ENCODE measurements at regions not wholly inside any gene's neighbourhood (a gene's known extent, or its start where the extent isn't known, plus 50 kb on each side); places are given as distances from the start of the nearest gene placed in this dataset.

DNA sequence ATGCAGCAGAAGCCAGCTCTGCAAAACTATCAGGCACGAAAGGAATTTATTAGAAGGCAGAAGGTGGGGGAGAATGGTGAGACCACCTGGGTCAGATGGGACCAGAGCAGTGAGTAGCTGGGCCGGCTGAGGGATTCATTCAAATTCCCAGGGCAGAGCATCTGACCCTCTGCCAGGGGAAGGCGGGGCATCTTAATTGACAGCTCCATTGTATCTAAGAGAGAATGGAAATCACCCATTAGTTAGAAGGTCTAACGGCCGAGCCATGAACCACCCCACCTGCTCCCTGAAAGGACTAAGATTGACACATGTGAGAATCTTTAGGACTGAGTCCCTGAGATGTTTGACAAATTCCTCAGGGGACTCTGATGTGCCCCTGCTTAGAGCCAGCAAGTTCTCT, 83.7 kb downstream of the PHETA1 start:
- TF ChIP-seq EGR1 (IDR thresholded peaks at IDR 0.05; ENCODE audit: borderline replicate concordance in 1 of 2, low read depth in 2 of 2, low read length in 2 of 2): no peak
- no peak for TF ChIP-seq TCF7 (IDR thresholded peaks at IDR 0.05; ENCODE audit: borderline replicate concordance)
- no peak for TF ChIP-seq CTCF (IDR thresholded peaks at IDR 0.05 in 2 of 3, conservative IDR thresholded peaks at IDR 0.05 in 1 of 3; ENCODE audit: control insufficient read depth in 2 of 3, extremely low read depth in 1 of 3, insufficient read depth in 1 of 3, low read depth in 3 of 3, low read length in 3 of 3)
- TF ChIP-seq YY1 (IDR thresholded peaks at IDR 0.05; ENCODE audit: low read depth, low read length): no peak
- TF ChIP-seq, protein P1, sequence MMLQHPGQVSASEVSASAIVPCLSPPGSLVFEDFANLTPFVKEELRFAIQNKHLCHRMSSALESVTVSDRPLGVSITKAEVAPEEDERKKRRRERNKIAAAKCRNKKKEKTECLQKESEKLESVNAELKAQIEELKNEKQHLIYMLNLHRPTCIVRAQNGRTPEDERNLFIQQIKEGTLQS (IDR thresholded peaks at IDR 0.05; ENCODE audit: borderline replicate concordance, extremely low read depth, low read depth, low read length): no peak
- TF ChIP-seq SPI1 (IDR thresholded peaks at IDR 0.05; ENCODE audit: borderline replicate concordance, insufficient read depth, low read depth, low read length): no peak
- no peak for TF ChIP-seq EZH2 (IDR thresholded peaks at IDR 0.05; ENCODE audit: borderline replicate concordance, control insufficient read depth, low read depth, low read length)
- TF ChIP-seq KDM1A (IDR thresholded peaks at IDR 0.05; ENCODE audit: borderline replicate concordance): no peak
